Endothelial cell of umbilical vein (primary cell): ENCODE measurements at regions not wholly inside any gene's neighbourhood (a gene's known extent, or its start where the extent isn't known, plus 50 kb on each side); places are given as distances from the start of the nearest gene placed in this dataset.

Experiments
- CTCF ChIP-seq, 2 donors: IDR thresholded peaks; 1 replicate in 1 of 2; 2 replicates in 1 of 2; pipeline ENCODE4 v1.5.1; 2011; ENCODE audit warnings: low read length in 2 of 2, mild to moderate bottlenecking in 2 of 2, moderate library complexity in 2 of 2, control low read depth in 1 of 2, inconsistent platforms in 1 of 2, low read depth in 1 of 2; ENCODE audit not compliant: insufficient read depth in 1 of 2; ENCODE audit errors: extremely low read depth in 1 of 2
- EZH2 ChIP-seq: IDR thresholded peaks from 2 replicates; pipeline ENCODE4 v1.6.1; 2012; ENCODE audit warnings: borderline replicate concordance, low read depth, mild to moderate bottlenecking, moderate library complexity, low read length, inconsistent platforms; ENCODE audit not compliant: severe bottlenecking
- GATA2 ChIP-seq: IDR thresholded peaks from 2 replicates; pipeline ENCODE4 v1.7.0; 2011; ENCODE audit warnings: low read depth, mild to moderate bottlenecking, moderate library complexity, mixed read lengths, low read length; ENCODE audit not compliant: insufficient read length, insufficient read depth
- MAX ChIP-seq: IDR thresholded peaks from 2 replicates; pipeline ENCODE4 v1.6.1; 2011; ENCODE audit not compliant: insufficient read depth, insufficient read length
- MYC ChIP-seq: IDR thresholded peaks from one replicate; pipeline ENCODE4 v1.6.1; 2011; ENCODE audit warnings: mild to moderate bottlenecking, low read depth, low read length
- POLR2A ChIP-seq: IDR thresholded peaks from 2 replicates; pipeline ENCODE4 v1.6.1; 2012; ENCODE audit warnings: low read depth, mild to moderate bottlenecking, control low read depth, low read length
- POLR2AphosphoS5 ChIP-seq: IDR thresholded peaks from 2 replicates; pipeline ENCODE4 v1.6.1; 2012; ENCODE audit warnings: low read depth, mild to moderate bottlenecking, control low read depth, low read length, moderate library complexity; ENCODE audit not compliant: insufficient read depth

GRCh38 chr7:68434857-68435256 lies 1163.4 kb upstream of the AUTS2 start:
- TF ChIP-seq CTCF (IDR thresholded peaks at IDR 0.05; ENCODE audit: extremely low read depth in 1 of 2, insufficient read depth in 1 of 2, low read depth in 1 of 2, low read length in 2 of 2), result no peak
- TF ChIP-seq EZH2, result no peak
- no peak for TF ChIP-seq POLR2AphosphoS5
- no peak for TF ChIP-seq GATA2
- no peak for TF ChIP-seq POLR2A
- TF ChIP-seq MYC, result no peak
- no peak for TF ChIP-seq MAX
